MCF 10A (cell line): ENCODE measurements at regions not wholly inside any gene's neighbourhood (a gene's known extent, or its start where the extent isn't known, plus 50 kb on each side); places are given as distances from the start of the nearest gene placed in this dataset.

ENCODE experiments used
- BruUV-seq: library from RNA; stranded (reverse); fragments of 400-500 nt; replicated peaks from 2 replicates; lab custom pipeline; 2021; lab: Mats Ljungman, UMichigan
- CTCF ChIA-PET: fragments of 300-600 bp; sonication (Branson Sonifier 250); formaldehyde crosslinking; extraction: SDS; loops from one replicate; lab custom pipeline; 2021; ENCODE audit warnings: antibody characterized with exemption, inconsistent platforms; lab: Yijun Ruan, JAX
- POLR2A ChIA-PET: fragments of 300-600, 350-650 bp; sonication (Branson Sonifier 250); formaldehyde crosslinking; extraction: SDS; loops from one replicate; lab custom pipeline; 2020; ENCODE audit warnings: antibody characterized with exemption, inconsistent platforms; lab: Yijun Ruan, JAX
- DNase-seq: peaks from one replicate; pipeline ENCODE4 v3.0.0-alpha.2; 2018; ENCODE audit not compliant: unreplicated experiment
- H3K27ac Mint-ChIP-seq: one replicate; pipeline ENCODE4 v1.8.0; 2022; ENCODE audit warnings: mild to moderate bottlenecking, low read depth, mixed read lengths; ENCODE audit not compliant: unreplicated experiment
- H3K27me3 Mint-ChIP-seq: one replicate; pipeline ENCODE4 v1.8.0; 2022; ENCODE audit warnings: mixed read lengths; ENCODE audit not compliant: insufficient read depth, unreplicated experiment
- H3K36me3 Mint-ChIP-seq: one replicate; pipeline ENCODE4 v1.8.0; 2022; ENCODE audit warnings: mild to moderate bottlenecking, moderate library complexity, mixed read lengths; ENCODE audit not compliant: insufficient read depth, unreplicated experiment
- H3K4me1 Mint-ChIP-seq: one replicate; pipeline ENCODE4 v1.8.0; 2022; ENCODE audit warnings: mixed read lengths; ENCODE audit not compliant: insufficient read depth, unreplicated experiment
- H3K4me3 Mint-ChIP-seq: one replicate; pipeline ENCODE4 v1.8.0; 2022; ENCODE audit warnings: mild to moderate bottlenecking, moderate library complexity, mixed read lengths; ENCODE audit not compliant: unreplicated experiment
- H3K9me3 Mint-ChIP-seq: one replicate; pipeline ENCODE4 v1.8.0; 2022; ENCODE audit warnings: mixed read lengths; ENCODE audit not compliant: unreplicated experiment
- intact Hi-C: fragments of 100-400 bp; cut with micrococcal nuclease; formaldehyde crosslinking; loops from 2 replicates; pipeline ENCODE4 v1.14.1; 2022
- TF ChIP-seq, protein P1 (sequence below): fragments of 200-600 bp; IDR thresholded peaks from one replicate; pipeline ENCODE4 v1.8.0; 2022; ENCODE audit warnings: antibody characterized with exemption, mild to moderate bottlenecking; ENCODE audit not compliant: unreplicated experiment

DNA sequence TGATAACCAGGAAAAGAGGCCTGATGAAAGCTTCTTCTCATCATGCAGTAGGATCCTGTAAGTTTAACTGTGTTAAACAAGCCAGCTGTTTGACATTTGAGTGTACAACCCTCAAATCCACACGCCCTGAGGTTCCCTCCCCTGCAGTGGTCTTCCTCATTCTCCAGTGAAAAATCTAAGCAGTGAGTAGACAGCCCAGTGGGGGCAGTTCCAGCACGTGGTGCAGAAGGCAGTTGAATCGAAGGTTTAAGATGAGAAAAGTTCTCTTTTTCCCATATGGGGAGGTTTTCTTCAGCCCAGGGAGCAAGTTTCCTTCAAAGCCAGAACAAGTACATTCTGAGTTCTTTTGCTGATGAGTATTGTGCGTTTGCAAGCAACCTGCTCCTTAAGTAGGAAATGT is 174.5 kb downstream of the NR2F2 start:
- no peaks in the 10 kb centered on the region for H3K4me1 Mint-ChIP-seq
- H3K36me3 Mint-ChIP-seq = peaks cover 6% of the 10 kb centered on the region
- no peak for DNase-seq
- ChIA-PET CTCF (no interaction called here), POLR2A (interaction anchor here (0.7 kb wide), 1 partner anchor 51 kb away, joined by 3 read pairs; no protein-coding TSS in a partner anchor)
- TF ChIP-seq, protein P1, sequence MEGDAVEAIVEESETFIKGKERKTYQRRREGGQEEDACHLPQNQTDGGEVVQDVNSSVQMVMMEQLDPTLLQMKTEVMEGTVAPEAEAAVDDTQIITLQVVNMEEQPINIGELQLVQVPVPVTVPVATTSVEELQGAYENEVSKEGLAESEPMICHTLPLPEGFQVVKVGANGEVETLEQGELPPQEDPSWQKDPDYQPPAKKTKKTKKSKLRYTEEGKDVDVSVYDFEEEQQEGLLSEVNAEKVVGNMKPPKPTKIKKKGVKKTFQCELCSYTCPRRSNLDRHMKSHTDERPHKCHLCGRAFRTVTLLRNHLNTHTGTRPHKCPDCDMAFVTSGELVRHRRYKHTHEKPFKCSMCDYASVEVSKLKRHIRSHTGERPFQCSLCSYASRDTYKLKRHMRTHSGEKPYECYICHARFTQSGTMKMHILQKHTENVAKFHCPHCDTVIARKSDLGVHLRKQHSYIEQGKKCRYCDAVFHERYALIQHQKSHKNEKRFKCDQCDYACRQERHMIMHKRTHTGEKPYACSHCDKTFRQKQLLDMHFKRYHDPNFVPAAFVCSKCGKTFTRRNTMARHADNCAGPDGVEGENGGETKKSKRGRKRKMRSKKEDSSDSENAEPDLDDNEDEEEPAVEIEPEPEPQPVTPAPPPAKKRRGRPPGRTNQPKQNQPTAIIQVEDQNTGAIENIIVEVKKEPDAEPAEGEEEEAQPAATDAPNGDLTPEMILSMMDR = no peak
- H3K27ac Mint-ChIP-seq = no peak overlapping the region
- no peaks in the 10 kb centered on the region for H3K9me3 Mint-ChIP-seq
- H3K27me3 Mint-ChIP-seq = peaks cover 89% of the 10 kb centered on the region
- H3K4me3 Mint-ChIP-seq = no peak overlapping the region
- no TSS peak for BruUV-seq
- intact Hi-C loops = no loop called here

DNA sequence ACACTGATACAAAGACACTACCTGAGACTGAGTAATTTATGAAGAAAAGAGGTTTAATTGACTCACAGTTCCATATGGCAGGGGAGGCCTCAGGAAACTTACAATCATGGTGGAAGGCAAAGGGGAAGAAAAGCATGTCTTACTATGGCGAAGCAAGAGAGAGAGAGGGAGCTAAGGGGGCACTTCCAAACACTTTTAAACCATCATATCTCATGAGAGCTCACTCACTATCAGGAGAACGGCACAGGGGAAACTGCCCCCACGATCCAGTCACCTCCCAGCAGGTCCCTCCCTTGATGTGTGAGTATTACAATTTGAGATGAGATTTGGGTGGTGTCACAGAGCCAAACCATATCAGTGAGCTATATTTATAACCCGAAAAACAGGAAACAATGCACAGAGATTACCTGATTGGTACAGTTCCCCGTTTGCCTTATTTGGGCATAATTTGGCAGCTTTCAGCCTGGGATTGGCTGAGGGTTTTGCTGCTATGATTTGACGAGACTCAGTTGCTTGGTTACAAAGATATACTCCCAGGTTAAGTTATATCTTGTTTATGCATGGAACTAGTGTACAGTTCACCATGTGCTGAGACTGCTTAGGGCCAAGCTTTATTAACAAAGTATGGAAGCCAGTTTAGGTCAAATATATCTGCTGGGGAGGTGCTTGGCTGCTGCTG is 184.2 kb downstream of the NR2F2 start:
- intact Hi-C loops = no loop called here
- no TSS peak for BruUV-seq
- ChIA-PET CTCF (interaction anchor here (0.6 kb wide), 1 partner anchor 259 kb away, joined by 4 read pairs; no protein-coding TSS in a partner anchor), POLR2A (interaction anchor here (0.5 kb wide), 1 partner anchor 25 kb away, joined by 4 read pairs; no protein-coding TSS in a partner anchor)
- DNase-seq = no peak
- no peak overlapping the region for H3K4me3 Mint-ChIP-seq
- H3K4me1 Mint-ChIP-seq = no peaks in the 10 kb centered on the region
- H3K27me3 Mint-ChIP-seq = peaks cover 87% of the 10 kb centered on the region
- H3K27ac Mint-ChIP-seq = no peak overlapping the region
- TF ChIP-seq, protein P1 = no peak
- H3K36me3 Mint-ChIP-seq = no peaks in the 10 kb centered on the region
- H3K9me3 Mint-ChIP-seq = peaks cover 7% of the 10 kb centered on the region

GRCh38 chr15:96515371-96515770 is 184.9 kb downstream of the NR2F2 start:
- H3K27me3 Mint-ChIP-seq = peaks cover 87% of the 10 kb centered on the region
- DNase-seq = no peak
- CTCF ChIA-PET = no interaction called here
- no TSS peak for BruUV-seq
- no peaks in the 10 kb centered on the region for H3K36me3 Mint-ChIP-seq
- no peaks in the 10 kb centered on the region for H3K4me1 Mint-ChIP-seq
- H3K9me3 Mint-ChIP-seq = peaks cover 7% of the 10 kb centered on the region
- no peak overlapping the region for H3K4me3 Mint-ChIP-seq
- POLR2A ChIA-PET = no interaction called here
- intact Hi-C loops = no loop called here
- H3K27ac Mint-ChIP-seq = no peak overlapping the region
- TF ChIP-seq, protein P1 = no peak

- no TSS peak for BruUV-seq
- TF ChIP-seq, protein P1 = no peak
- Mint-ChIP-seq H3K4me3 (no peak overlapping the region), H3K27ac (no peak overlapping the region), H3K9me3 (peaks cover 7% of the 10 kb centered on the region), H3K36me3 (no peaks in the 10 kb centered on the region), H3K27me3 (peaks cover 85% of the 10 kb centered on the region), H3K4me1 (no peaks in the 10 kb centered on the region)
- ChIA-PET CTCF (no interaction called here), POLR2A (no interaction called here)
- DNase-seq = no peak
- intact Hi-C loops = no loop called here
Measured at GRCh38 chr15:96521386-96521785, 190.9 kb downstream of the NR2F2 start.
